GM12891 (cell line): ENCODE measurements at regions not wholly inside any gene's neighbourhood (a gene's known extent, or its start where the extent isn't known, plus 50 kb on each side); places are given as distances from the start of the nearest gene placed in this dataset.

Source experiments
- POLR2A ChIP-seq: IDR thresholded peaks from 2 replicates; pipeline ENCODE4 v1.6.1; 2011; ENCODE audit warnings: low read depth, low read length, control low read depth
- POLR2AphosphoS5 ChIP-seq: IDR thresholded peaks from 2 replicates; pipeline ENCODE4 v1.6.1; 2011; ENCODE audit warnings: low read depth, low read length, control low read depth
- POU2F2 ChIP-seq: IDR thresholded peaks from 2 replicates; pipeline ENCODE4 v1.6.1; 2011; ENCODE audit warnings: low read depth, mild to moderate bottlenecking, control low read depth, low read length, moderate library complexity
- SPI1 ChIP-seq: IDR thresholded peaks from 2 replicates; pipeline ENCODE4 v1.6.1; 2011; ENCODE audit warnings: low read depth, low read length, control low read depth
- TAF1 ChIP-seq: IDR thresholded peaks from 2 replicates; pipeline ENCODE4 v1.6.1; 2011; ENCODE audit warnings: low read depth, low read length, control low read depth

GRCh38 chr6:102411796-102412195 lies 1018.3 kb downstream of the GRIK2 start:
- no peak for TF ChIP-seq POLR2A
- no peak for TF ChIP-seq POLR2AphosphoS5
- TF ChIP-seq SPI1 = no peak
- TF ChIP-seq TAF1 = no peak
- no peak for TF ChIP-seq POU2F2
